ENCODE measurements at regions not wholly inside any gene's neighbourhood (a gene's known extent, or its start where the extent isn't known, plus 50 kb on each side); places are given as distances from the start of the nearest gene placed in this dataset.
"Not testable (repeated sequence)": the region's sequence is repeated elsewhere in the genome, so short reads cannot be mapped to it uniquely, and the experiment has no call there.

DNA sequence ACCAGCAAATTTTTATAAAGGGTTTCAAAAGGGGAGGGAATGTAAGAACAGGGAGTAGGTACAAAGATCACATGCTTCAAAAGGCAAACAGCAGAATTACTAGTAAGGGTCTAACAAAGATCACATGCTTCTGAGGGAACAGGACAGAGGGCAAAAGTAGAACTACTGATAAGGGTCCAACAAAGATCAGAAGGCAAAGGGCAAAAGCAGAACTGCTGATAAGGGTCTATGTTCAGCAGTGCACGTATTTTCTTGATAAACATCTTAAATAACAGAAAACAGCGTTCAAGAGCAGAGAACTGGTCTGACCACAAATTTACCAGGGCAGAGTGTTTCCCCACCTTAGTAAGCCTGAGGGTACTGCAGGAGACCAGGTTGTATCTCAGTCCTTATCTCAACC lies 469.5 kb upstream of the PIK3R1 start:
- no peak for DNase-seq

DNA sequence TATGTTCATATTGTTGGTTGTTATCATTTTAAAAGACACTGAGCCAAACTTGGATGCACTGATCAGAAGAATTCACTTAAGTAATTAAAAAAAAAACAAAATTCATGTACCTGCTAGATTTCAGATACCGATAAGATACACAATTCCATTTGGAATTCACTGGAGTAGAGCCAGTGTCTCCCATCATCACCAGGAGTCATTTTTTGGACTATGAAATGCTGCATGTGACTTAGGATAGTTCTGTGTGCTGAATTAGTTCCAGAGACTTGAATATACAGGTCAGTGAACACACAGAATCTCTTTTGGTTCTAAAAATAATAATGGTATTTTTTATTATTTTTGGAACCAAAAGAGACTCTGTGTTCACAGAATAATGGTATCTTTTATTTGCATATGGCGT lies 482.6 kb upstream of the PIK3R1 start:
- no peak for DNase-seq

GRCh38 chr5:67732471-67732870 lies 483.1 kb upstream of the PIK3R1 start:
- DNase-seq, result no peak

- DNase-seq, result no peak
Measured at GRCh38 chr5:67731886-67732285, 483.7 kb upstream of the PIK3R1 start.

DNA sequence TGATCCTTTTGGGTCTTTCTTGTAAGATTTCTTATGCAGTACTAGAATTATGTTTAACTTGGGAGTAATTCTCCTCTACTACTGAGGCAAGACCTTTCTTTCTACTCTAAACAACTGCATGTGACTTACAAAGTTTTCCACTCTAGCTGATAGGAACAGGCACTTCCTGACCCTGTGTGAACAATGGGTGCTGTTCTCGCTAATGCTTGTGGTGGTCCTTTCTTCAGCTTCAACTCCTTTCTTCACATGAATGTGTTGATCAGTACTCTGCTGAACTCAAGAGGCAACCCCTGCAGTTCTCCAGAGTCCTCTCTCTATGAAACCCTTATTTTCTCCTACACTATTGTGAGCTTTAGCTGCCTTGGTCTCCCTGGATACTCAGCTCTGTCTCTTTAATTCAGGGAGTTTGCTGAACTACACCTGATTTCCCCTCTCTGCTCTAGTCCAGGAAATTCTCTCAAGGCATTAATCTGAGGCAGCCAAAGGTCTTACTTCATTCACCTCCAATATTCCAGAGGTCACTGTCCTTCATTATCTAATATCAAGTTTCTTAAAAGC lies 484.6 kb upstream of the PIK3R1 start:
- DNase-seq, result no peak

DNA sequence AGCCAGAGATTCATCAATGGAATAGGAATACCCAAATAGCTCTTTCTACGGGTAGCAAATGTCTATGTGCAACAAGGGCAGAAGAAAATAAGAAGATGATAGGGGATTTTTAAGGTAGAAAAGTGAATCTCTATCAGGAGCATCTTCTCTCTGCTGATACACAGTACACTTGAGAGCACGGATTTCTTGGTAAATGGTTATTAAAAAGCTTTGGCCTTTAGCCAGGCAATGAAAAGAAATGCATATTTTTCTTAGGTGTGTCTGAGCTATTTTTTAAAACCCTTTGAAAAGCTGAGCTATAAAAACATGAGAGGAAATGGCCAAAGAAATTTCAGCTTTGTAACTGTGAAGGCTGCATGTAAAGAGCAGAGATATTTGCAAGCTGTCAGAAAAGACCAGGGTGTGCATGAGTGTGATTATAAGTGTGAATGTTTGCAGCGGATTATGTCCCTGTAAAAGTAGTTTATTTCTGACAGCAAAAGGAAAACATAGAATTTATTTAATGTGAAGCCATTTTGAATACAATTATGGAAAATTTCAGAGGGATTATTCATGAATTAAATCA lies 487.1 kb upstream of the PIK3R1 start:
- no peak for DNase-seq

- no peak for DNase-seq
Measured at GRCh38 chr5:67725604-67726003, 490.0 kb upstream of the PIK3R1 start.

- DNase-seq, result no peak
Measured at GRCh38 chr5:67724412-67725135, 491.0 kb upstream of the PIK3R1 start.

DNA sequence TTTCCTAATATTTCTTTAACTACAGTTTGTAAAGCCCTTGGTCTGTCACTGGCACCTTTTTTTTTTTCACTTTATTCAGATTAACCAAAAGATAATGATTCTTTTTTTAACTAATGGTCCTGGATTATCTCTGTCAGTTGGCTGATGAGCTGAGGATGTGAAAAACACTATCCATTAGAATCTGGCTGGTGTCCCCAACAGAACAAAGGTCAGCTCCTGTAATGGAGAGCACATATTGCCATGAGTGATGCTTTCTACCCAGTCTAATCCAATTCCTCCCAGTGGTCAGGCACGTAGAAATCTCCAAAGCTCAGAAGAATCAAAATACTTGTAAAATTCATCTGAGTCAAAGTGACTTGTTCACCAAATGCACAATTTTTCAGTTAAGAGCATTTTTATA lies 491.7 kb upstream of the PIK3R1 start:
- no peak for DNase-seq

DNA sequence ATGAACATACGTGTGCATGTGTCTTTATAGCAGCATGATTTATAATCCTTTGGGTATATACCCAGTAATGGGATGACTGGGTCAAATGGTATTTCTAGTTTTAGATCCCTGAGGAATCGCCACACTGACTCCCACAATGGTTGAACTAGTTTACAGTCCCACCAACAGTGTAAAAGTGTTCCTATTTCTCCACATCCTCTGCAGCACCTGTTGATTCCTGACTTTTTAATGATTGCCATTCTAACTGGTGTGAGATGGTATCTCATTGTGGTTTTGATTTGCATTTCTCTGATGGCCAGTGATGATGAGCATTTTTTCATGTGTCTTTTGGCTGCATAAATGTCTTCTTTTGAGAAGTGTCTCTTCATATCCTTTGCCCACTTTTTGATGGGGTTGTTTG lies 493.0 kb upstream of the PIK3R1 start:
- not testable (repeated sequence) for DNase-seq

DNA sequence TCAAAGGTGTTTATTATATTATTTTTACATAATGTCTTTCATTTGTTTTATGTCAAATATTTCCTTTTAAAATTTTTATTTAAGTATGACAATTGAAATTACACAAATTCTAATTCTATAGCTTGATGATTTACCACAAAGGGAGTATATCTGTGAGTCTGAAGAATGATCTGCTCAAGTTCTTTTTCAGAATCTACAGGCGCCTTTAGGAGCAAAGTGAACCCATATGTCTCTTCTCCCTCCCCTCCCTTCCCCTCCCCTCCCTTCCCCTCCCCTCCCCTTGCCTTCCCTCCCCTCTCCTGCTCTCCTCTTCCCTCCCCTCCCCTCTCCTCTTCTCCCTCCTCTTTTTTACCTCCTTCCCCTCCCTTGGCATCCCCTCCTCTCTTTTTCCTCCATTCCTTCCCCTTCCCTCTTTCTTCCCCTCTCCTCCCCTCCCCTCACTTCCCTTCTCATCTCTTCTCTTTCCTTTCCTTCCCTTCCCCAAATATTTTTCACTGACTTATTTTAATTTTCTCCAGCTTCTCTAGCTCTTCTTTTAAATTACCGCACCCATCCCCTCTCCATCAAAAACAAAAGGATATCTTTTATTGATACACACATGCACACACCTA lies 495.3 kb upstream of the PIK3R1 start:
- no peak for DNase-seq

- no peak for DNase-seq
Measured at GRCh38 chr5:67702008-67702407, 505.4 kb upstream of the CD180 start.

- no peak for DNase-seq
Measured at GRCh38 chr5:67699560-67699959, 503.0 kb upstream of the CD180 start.

DNA sequence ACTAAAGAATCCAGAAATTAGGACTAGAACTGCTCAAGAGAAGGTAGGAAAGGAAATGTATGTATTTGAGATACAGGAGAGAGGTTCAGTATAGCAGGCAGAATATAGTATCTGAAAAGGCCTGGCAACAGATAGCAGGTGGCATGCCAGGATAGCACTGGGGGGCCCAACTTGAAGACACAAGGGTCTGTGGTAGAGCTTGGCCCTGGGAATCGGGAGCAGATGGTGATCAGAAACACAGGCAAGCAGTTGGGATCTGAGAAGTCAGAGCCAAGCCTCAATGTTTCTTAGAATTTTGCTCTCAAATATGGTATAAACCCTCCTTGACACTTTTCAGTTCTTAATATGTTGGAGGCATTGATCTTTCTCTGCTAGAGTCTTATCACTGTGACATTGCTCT lies 499.8 kb upstream of the CD180 start:
- no peak for DNase-seq

- DNase-seq, result no peak
Measured at GRCh38 chr5:67695369-67695768, 498.8 kb upstream of the CD180 start.

- DNase-seq, result no peak
Measured at GRCh38 chr5:67694810-67695191, 498.2 kb upstream of the CD180 start.

DNA sequence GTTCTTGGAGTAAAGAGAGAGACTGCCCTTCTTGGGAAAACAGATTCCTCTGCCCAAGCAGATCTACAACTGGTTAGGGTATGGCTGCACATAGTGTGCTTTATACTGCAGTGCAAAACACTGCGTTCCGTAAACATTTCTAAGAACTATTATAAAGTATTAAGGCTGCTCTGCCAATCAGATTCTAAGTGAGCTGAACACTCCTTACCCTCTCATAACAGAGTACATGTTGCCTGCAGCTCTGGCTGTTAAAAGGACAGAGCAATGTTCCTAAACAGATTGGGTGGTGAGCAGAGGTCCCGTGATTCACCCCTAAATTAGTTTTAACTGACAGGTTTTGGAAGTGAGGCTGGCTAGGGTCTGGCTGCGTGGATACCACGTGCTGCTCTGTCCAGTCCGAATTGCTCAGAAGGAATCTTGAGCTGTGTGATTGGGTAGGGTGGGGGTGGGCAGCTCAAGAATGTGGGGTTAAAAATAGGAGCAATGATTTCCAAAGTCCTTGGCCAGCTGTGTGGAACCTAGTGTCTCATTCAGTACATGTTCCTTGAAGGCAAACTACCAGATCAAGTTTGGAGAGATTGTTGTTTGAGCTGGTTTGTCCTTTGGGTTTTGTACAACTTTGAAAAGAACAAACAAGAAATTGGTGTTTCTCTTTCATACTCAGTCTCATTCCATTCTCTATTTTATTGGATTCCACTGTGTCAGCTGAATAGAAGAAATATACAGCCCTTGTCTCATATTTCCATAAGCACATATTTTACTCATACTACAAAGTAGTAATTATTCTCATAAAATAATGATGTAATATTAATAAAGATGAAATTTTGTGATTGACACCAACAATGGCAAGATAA lies 497.6 kb upstream of the CD180 start:
- DNase-seq, result peak; percentile 51

- DNase-seq, result no peak
Measured at GRCh38 chr5:67686746-67687145, 490.1 kb upstream of the CD180 start.

GRCh38 chr5:67681703-67682102 lies 485.1 kb upstream of the CD180 start:
- no peak for DNase-seq

GRCh38 chr5:67680099-67680498 lies 483.5 kb upstream of the CD180 start:
- DNase-seq, result no peak

DNA sequence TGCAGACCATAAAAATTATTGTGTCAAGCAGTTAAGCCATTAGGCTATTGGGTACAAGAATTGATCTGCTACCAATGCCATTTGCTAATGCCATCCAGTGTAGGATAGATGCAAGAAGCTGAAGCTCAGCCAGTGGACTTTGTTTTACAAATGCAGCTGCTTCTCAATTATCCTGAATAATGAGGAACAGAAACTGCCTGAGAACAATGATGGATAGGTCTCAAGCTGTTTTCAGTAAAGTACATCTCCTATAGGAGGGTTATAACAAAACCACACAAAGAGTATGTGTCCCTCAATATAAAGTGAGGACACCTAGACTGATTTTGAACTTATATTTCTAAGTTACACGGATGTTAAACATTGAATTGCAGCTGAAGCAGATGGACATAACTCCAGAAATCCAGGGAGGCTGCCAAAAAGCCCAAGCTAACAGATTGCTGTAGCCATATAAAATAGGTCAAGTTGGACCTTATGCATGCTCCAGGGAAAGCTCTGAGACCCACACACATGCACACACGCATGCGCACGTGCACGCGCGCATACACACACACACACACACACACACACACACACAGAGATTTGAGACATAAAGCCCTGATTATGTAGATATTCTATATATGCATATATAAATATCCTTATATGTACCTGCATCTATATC lies 482.7 kb upstream of the CD180 start:
- no peak for DNase-seq

DNA sequence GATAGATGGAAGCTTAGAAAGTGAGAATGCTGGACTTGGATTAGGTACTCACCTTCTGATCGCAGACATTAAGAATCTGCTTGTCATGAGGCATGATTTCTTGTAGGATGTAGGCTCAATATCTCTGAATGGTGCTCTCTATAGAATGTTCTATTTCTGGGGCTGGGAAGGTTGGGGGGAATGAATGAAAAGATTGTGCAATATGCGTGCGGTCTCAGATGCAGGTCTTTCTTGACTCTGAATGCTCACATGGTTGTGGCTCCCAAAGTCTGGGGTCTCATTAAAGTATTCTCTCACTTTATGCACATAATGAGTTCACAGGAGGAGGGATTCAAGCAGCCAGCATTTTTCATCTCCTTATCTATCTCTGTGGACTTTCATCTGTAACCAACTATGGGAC lies 482.0 kb upstream of the CD180 start:
- no peak for DNase-seq
